ENCODE measurements at regions not wholly inside any gene's neighbourhood (a gene's known extent, or its start where the extent isn't known, plus 50 kb on each side); places are given as distances from the start of the nearest gene placed in this dataset.

GRCh38 chr6:152816055-152816454, 65.5 kb downstream of the VIP start:
- dilution Hi-C loops (cut with HindIII; ENCODE audit: low sequenced_read_pairs, unreplicated experiment) = no loop called here
- DNase-seq = no peak
- Histone ChIP-seq H3K4me3 (ENCODE audit: insufficient read depth, low read depth, low read length) (no peak overlapping the region), H2AK9ac (replicated peaks; ENCODE audit: low read depth, low read length, poor library complexity) (no peak overlapping the region), H2AFZ (replicated peaks; ENCODE audit: low read length, poor library complexity) (no peak overlapping the region), H2AK5ac (ENCODE audit: low read depth, low read length) (no peak overlapping the region), H2BK20ac (ENCODE audit: low read depth, low read length) (no peak overlapping the region), H3K36me3 (ENCODE audit: control insufficient read depth, insufficient read depth, low read length) (no peaks in the 10 kb centered on the region), H3K4me1 (ENCODE audit: control insufficient read depth, insufficient read depth, low read length) (no peaks in the 10 kb centered on the region), H3K79me1 (ENCODE audit: low read depth in 1 of 2, low read length in 2 of 2) (no peaks in the 10 kb centered on the region), H2BK15ac (ENCODE audit: low read depth, low read length) (no peak overlapping the region), H4K5ac (ENCODE audit: low read depth, low read length) (no peak overlapping the region), H3K9me1 (ENCODE audit: insufficient read depth, low read length) (no peaks in the 10 kb centered on the region), H4K8ac (ENCODE audit: low read depth in 2 of 2, low read length in 2 of 2) (no peak overlapping the region), H3K14ac (replicated peaks; ENCODE audit: low read depth, low read length) (no peak overlapping the region), H4K20me1 (ENCODE audit: insufficient read depth, low read length) (no peaks in the 10 kb centered on the region), H2BK5ac (ENCODE audit: low read depth, low read length, poor library complexity, severe bottlenecking) (no peak overlapping the region), H3K56ac (ENCODE audit: extremely low read depth, insufficient read depth, low read length) (no peak overlapping the region), H3K4me2 (ENCODE audit: low read depth, low read length) (no peak overlapping the region), H3K9me3 (ENCODE audit: control insufficient read depth, insufficient read depth, low read length) (no peaks in the 10 kb centered on the region), H3K27me3 (ENCODE audit: control insufficient read depth, insufficient read depth, low read length) (no peaks in the 10 kb centered on the region; the same call in 1 of the 2 replicates), H3K18ac (ENCODE audit: low read depth, low read length) (no peak overlapping the region), H3K4ac (ENCODE audit: low read depth, low read length) (no peak overlapping the region), H3K23ac (ENCODE audit: low read depth, low read length) (no peak overlapping the region), H4K91ac (ENCODE audit: insufficient read depth, low read depth, low read length) (no peak overlapping the region), H3K9ac (ENCODE audit: low read depth, low read length) (no peak overlapping the region), H2BK120ac (ENCODE audit: low read depth, low read length) (no peak overlapping the region), H3K27ac (ENCODE audit: insufficient read depth, low read length) (no peak overlapping the region)
- CTCF ChIA-PET = no interaction called here
- POLR2A ChIA-PET (ENCODE audit: unreplicated experiment) = no interaction called here
- WGBS, 2 experiments (ENCODE audit: extremely low coverage in 2 of 2, insufficient read length in 1 of 2) = 59% methylated on average over 2 of the region's 3 CpGs; no CpG with 5 or more reads in 1 of the 2 experiments
- TF ChIP-seq CTCF (conservative IDR thresholded peaks at IDR 0.05; ENCODE audit: low read depth, low read length) = no peak
- TF ChIP-seq POLR2A (IDR thresholded peaks at IDR 0.05; ENCODE audit: low read depth, low read length) = no peak
- TF ChIP-seq CHD1 (IDR thresholded peaks at IDR 0.05; ENCODE audit: low read depth, low read length) = no peak
- TF ChIP-seq FOS (IDR thresholded peaks at IDR 0.05; ENCODE audit: low read depth, low read length) = no peak
- TF ChIP-seq NFE2L2 (IDR thresholded peaks at IDR 0.05; ENCODE audit: low read depth, low read length) = no peak
- no peak for TF ChIP-seq SMC3 (IDR thresholded peaks at IDR 0.05; ENCODE audit: low read depth, low read length)
- TF ChIP-seq MAFK (IDR thresholded peaks at IDR 0.05; ENCODE audit: low read depth, low read length) = no peak
- TF ChIP-seq RFX5 (IDR thresholded peaks at IDR 0.05; ENCODE audit: low read depth, low read length) = no peak
- TF ChIP-seq BHLHE40 (IDR thresholded peaks at IDR 0.05; ENCODE audit: low read depth, low read length) = no peak
- TF ChIP-seq ELK1 (IDR thresholded peaks at IDR 0.05; ENCODE audit: borderline replicate concordance, low read depth, low read length) = no peak
- TF ChIP-seq CEBPB (IDR thresholded peaks at IDR 0.05; ENCODE audit: low read depth, low read length) = no peak
- TF ChIP-seq RCOR1 (IDR thresholded peaks at IDR 0.05; ENCODE audit: insufficient replicate concordance, low read length) = no peak
- no peak for TF ChIP-seq MAZ (IDR thresholded peaks at IDR 0.05; ENCODE audit: borderline replicate concordance, low read depth, low read length)
- TF ChIP-seq USF2 (IDR thresholded peaks at IDR 0.05; ENCODE audit: low read depth, low read length) = no peak
- TF ChIP-seq RAD21 (IDR thresholded peaks at IDR 0.05; ENCODE audit: low read length) = no peak
- TF ChIP-seq MXI1 (IDR thresholded peaks at IDR 0.05; ENCODE audit: borderline replicate concordance, low read depth, low read length) = no peak
- no peak for ATAC-seq (ENCODE audit: low read depth)
- in situ Hi-C loops (cut with MboI; ENCODE audit: low sequenced_read_pairs) = no loop called here
- intact Hi-C loops (cut with micrococcal nuclease) = no loop called here
- no TSS peak for BruUV-seq (replicated peaks)
